B cell (primary cell): ENCODE measurements at regions not wholly inside any gene's neighbourhood (a gene's known extent, or its start where the extent isn't known, plus 50 kb on each side); places are given as distances from the start of the nearest gene placed in this dataset.

Experiments used
- EZH2 ChIP-seq: IDR thresholded peaks from 2 replicates; pipeline ENCODE4 v1.6.1; 2012; ENCODE audit warnings: borderline replicate concordance, low read depth, mild to moderate bottlenecking, moderate library complexity, low read length; ENCODE audit not compliant: insufficient read depth, poor library complexity, severe bottlenecking
- TF ChIP-seq, protein P1 (sequence below): fragments of 200-600 bp; IDR thresholded peaks from one replicate; pipeline ENCODE4 v1.8.0; 2022; ENCODE audit warnings: antibody characterized with exemption, mild to moderate bottlenecking

DNA sequence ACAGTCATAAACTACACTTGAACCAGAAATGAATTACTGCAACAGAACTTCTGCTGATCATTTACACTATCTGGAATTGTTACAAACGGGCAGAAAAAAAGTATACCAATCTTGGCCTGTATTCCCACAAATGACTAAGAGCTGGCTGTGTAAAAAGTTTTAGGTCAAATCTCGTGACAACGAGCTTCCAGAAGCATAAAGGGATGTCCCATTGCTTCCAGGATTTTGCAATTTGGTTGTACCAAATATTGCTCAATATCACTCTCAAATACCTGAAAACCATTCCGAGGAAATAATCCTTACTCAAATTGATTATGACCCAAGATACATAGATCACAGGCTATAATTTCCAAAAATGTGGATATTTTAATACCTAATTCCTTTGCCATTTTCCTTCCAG, 175.6 kb downstream of the TBX15 start:
- TF ChIP-seq, protein P1, sequence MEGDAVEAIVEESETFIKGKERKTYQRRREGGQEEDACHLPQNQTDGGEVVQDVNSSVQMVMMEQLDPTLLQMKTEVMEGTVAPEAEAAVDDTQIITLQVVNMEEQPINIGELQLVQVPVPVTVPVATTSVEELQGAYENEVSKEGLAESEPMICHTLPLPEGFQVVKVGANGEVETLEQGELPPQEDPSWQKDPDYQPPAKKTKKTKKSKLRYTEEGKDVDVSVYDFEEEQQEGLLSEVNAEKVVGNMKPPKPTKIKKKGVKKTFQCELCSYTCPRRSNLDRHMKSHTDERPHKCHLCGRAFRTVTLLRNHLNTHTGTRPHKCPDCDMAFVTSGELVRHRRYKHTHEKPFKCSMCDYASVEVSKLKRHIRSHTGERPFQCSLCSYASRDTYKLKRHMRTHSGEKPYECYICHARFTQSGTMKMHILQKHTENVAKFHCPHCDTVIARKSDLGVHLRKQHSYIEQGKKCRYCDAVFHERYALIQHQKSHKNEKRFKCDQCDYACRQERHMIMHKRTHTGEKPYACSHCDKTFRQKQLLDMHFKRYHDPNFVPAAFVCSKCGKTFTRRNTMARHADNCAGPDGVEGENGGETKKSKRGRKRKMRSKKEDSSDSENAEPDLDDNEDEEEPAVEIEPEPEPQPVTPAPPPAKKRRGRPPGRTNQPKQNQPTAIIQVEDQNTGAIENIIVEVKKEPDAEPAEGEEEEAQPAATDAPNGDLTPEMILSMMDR: no peak
- no peak for TF ChIP-seq EZH2
